HuH-7 (cell line): ENCODE measurements at regions not wholly inside any gene's neighbourhood (a gene's known extent, or its start where the extent isn't known, plus 50 kb on each side); places are given as distances from the start of the nearest gene placed in this dataset.

Experiments used
- DNase-seq: peaks from one replicate; pipeline ENCODE4 v3.0.0; 2011; ENCODE audit warnings: low spot score

DNA sequence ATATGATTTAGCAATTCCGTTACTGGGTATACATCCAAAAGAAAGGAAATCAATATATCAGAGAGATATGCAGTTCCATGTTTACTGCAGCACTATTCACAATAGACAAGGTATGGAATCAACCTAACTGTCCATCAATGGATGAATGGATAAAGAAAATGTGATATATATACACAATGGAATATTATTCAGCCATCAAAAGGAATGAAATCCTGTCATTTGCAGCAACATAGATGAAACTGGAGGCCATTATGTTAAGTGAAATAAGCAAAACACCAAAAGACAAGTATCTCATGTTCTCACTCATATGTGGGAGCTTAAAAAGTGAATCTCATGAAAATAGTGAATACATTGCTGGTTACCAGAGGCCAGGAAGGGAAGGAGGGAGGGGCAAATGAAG is 390.8 kb downstream of the ZFHX3 start:
- no peak for DNase-seq

DNA sequence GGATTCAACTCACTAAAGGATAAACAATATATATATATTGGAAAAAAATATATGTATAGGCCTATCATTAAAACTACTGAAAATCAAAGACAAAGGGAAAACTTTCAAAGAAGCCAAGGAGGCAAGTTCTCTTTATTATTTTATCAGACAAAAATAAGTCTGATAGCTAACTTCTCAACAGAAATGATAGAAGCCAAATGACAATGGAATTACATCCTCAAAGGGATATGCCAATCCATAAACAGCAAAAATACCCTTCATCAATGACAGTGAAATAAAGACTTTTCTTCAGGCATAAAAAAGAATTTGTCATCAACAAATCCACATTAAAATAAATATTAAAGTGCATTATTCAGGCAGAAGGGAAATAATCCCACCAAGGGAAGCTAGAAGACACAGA is 393.4 kb downstream of the ZFHX3 start:
- no peak for DNase-seq

DNA sequence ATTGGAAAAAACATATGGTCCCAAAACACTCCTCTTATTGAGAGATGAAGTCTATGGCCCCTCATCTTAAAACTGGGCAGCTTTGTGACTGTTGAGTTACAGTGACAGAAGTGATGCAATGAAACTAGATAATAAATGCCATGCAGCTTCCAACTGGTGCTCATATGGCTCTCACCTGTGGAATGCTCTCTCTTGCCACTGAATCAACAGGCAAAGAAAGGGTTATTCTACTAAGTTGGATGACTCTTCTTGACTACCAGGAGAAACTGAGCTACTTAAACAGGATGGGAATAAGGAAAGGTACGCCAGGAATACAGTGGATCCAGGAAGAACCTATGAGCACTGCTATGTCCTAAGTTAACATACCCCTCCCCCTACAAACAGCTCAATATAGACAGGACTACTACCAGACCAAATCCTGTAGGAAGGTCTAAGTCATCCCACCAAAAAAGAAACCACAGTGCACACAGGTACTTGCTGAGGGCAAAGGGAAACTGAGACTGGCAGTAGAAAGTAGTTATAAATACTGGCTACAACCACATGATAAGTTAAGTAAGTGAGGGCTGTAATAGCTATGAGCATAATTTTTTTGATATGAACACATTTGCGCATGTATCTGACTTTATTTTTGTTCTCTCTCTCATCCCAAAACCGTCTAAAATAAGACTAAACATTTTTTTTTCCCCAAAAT is 398.5 kb downstream of the ZFHX3 start:
- DNase-seq: no peak

DNA sequence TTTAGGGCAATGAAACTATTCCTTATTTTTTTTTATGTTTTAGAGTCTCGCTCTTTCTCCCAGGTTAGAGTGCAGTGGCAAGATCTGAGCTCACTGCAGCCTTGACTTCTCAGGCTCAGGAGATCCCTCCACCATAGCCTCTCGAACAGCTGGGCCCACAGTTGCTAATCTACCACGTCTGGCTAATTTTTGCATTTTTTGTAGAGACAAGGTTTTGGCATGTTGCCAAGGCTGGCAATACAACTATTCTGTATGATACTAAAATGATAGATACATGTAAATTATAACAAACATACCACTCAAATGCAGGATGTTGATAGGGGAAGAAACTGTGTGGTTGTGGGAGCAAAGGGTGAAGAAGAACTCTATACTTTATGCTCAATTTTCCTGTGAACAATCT is 401.3 kb downstream of the ZFHX3 start:
- DNase-seq: no peak

DNA sequence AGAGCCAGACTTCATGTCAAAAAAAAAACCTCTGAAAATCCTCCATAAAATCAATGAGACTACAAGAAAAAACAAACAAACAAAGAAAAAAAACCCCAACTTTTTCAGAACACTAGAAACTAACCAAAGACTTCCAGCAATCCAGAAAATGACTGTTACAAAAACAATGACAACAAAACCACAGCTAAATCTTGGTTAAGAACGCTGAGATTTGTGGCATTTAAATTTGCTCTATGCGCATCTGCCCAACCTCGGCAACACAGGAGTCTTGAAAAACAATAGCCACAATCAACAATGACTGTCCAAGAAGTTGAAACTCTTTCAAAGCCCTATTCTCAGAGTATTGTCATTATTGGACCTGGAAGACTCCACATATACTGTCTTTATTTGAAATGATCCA is 402.4 kb downstream of the ZFHX3 start:
- DNase-seq: no peak

DNA sequence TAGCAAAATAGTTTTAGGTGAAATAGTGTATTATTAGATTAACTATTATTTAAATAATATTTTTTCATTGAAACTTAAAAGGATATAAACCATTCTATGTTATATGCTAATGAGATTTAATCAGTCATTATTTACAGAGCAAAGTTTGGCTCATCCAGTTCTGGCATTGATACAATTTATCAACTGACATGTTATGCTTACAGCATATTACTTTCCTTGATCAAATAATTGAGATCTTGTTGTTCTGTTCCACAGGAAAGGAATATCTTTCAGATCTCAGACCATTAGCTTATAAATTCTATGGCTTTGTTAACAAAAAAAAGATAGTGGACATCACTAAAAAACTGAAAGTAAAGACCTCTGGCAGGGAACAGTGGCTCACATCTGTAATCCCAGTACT is 403.0 kb downstream of the ZFHX3 start:
- DNase-seq: no peak

DNA sequence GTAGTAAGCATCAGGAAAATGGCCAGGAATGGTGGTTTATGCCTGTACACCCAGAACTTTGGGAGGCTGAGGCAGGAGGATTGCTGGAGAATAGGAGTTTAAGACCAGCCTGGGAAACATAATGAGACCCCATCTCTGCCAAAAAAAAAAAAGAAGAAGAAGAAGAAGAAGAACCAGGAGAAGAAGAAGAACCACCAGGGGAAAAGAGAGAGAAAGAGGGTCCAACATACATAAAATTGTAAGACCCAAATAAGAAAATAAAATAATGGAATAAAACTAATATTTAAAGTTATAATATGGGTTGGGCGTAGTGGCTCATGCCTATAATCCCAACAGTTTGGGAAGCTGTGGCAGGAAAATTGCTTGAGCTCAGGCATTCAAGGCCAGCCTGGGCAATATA is 408.4 kb downstream of the ZFHX3 start:
- DNase-seq: no peak

DNA sequence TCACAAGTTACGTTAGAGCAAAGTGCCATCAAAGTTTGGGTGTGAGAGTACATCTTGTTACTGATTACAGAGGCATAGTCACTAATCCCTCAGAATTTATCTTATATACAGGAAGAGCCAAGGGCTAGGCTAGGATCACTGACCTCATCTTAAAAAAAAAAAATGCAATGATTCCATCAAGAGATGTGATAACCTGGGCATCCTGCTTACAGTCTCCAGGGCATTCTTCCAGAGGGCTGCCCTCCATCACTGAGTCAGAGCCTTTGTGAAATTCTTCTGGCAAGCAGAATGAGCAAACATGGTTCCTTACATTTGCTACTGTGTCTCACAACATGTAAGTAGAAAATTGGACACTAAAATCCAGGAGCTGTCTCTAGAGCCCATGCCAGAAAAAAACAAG is 410.6 kb downstream of the ZFHX3 start:
- no peak for DNase-seq

DNA sequence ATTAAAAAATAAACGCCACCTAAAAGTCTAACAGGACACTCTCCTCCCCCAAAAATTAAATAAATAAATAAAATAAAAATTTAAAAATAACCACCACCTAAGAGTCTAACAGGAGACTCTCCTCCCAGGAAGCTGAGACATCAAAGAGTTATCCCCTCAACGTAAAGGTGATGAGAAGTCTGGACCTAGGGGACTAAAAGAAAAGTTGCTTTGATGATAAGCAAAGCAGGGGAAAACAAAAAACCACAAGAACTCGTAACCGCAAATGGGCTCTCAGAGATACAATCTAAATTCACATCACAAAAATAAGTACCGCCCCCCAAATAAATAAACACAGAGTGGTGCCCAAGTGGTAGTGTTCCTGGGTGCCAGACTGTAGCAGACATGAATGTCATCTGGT is 412.2 kb downstream of the ZFHX3 start:
- DNase-seq: no peak

DNA sequence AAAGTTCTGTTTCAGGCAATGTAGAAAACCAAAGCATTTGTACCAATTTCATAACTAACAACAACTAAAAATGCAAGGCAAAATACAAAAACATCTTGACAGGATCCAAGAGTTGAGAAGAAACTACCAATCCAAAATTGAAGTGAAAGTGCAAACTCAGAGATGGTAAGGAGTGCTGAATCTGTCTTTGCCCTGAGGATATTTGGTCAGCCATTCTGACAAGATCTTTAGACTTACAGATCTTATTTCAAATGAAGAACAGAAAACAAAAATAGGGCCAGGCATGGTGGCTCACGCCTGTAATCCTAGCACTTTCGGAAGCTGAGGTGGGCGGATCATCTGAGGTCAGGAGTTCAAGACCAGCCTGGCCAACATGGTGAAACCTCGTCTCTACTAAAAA is 412.8 kb downstream of the ZFHX3 start:
- no peak for DNase-seq

DNA sequence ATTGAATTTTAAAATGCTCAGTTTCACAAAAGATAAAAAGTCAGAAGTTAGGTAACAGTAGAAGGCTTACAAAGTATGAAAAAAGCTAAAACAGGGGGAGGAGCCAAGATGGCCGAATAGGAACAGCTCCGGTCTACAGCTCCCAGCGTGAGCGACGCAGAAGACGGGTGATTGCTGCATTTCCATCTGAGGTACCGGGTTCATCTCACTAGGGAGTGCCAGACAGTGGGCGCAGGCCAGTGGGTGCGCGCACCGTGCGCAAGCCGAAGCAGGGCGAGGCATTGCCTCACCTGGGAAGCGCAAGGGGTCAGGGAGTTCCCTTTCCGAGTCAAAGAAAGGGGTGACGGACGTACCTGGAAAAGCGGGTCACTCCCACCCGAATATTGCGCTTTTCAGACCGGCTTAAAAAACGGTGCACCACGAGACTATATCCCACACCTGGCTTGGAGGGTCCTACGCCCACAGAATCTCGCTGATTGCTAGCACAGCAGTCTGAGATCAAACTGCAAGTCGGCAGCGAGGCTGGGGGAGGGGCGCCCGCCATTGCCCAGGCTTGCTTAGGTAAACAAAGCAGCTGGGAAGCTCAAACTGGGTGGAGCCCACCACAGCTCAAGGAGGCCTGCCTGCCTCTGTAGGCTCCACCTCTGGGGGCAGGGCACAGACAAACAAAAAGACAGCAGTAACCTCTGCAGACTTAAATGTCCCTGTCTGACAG is 420.6 kb downstream of the ZFHX3 start:
- DNase-seq: peak; percentile 23

DNA sequence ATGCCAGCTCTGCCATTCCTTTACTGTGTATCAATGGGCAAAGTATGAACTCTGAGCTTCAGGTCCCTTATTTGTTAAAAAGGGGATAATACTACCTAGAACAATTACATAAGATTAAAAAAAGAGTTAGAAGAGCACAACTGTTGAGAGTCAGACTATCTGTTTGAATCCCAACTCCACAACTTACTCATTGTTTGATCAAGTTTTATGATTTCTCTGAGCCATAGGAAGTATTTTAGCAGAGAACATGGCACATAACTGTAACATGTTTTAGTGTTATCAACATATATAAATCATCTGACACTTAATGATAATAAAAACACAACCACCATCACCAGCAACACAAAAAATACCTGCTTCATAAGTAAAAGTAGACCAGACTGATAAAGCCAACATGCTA is 421.3 kb downstream of the ZFHX3 start:
- DNase-seq: no peak

DNA sequence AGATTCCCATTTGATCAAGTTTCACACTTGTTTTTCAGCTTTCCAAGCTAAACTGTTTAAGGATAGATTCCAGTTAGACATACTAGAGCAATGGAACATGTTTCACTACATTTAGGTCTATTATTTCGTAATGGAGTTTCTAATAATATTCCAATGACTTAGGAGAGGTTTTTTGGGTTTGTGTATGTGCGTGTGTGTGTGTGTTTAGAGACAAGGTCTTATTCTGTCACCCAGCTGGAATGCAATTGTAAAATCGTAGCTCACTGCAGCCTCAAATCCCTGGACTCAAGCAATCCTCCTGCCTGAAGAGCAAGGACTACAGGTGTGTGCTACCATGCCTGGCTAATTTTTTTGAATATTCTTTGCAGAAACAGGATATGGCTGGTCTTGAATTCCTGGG is 426.3 kb downstream of the ZFHX3 start:
- no peak for DNase-seq

DNA sequence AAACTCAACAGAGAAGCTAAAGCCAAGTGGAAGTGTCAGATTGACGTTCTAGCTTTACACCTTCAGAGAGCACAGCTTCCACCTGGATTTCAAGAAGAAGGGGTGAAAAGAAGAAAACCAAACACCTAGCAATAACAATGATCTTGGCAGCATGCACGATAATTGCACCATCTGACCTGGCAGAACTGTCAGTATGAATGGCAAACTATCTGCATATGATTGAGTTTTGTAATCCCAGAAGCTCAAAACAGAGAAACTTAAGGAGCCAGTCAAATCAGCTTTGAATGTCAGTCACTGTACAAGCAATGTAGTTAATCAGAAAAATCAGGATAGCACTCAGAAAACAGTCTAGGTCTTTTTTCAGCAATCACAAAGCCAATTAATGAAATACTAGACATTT is 427.1 kb downstream of the ZFHX3 start:
- DNase-seq: no peak

DNA sequence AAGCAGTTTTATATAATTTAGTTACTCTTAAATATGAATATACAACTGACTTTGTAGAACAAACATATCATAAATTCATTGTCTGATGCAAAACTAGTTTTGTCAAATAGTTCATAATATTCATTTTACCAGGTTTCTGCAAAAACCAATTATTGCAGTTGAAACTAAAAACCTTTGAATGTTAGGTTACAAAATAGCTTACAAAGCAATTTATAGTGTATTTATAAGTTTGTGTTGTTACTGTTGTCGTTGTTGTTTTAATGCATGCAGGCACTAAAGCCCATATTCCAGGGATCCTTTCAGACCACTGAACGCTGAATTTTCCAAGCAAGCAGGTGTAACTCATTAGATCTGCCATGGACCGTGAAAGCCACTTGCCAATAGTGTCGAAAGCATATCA is 427.6 kb downstream of the ZFHX3 start:
- no peak for DNase-seq

DNA sequence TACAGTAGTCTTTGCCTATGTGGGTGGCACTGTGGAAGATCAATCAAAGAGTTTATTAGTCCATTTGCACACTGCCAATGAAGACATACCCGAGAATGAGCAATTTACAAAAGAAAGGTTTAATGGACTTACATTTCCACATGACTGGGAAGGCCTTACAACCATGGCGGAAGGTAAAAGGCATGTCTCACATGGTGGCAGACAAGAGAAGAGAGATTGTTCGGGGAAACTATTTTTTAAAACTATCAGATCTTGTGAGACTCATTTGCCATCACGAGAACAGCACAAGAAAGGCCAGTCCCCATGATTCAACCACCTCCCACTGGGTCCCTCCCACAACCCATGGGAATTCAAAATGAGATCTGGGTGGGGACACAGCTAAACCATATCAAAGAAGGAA is 432.1 kb downstream of the ZFHX3 start:
- DNase-seq: no peak

DNA sequence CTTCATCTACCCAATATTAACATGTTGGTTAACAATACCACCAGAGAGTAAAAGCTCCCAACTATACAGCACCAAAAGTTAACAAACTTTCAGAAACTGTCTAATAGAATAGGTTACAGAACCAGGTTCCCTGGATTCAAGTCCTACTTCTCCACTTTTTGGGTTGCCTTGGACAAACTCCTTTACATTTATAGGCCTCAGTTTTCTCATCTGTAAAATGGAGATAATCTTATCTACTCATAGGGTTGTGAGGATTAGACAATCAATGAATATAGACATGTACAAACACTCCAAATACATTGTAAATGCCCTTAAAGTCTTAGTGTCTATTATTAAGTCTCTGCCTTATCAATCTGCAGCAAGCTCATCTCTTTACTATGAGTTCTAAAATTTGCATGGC is 435.2 kb downstream of the ZFHX3 start:
- no peak for DNase-seq

DNA sequence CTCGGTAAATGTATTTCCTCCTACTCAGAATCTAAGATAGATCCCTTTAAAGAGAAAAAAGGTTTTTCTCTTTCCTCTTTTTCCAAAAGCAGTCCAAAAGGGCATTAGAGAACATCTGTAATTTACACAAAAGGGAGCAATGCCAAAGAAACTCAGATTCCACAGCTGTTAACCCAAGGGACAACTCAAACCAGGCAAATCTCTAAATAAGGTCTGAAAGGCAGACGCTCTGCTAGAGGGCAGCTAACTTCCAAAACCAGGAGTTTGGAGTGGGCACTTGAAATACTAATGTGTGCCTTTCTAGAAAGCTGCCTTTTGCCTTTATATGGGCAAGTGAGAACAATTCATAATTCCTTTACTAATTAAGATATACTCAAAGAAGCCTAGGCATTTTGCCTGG is 435.7 kb downstream of the ZFHX3 start:
- no peak for DNase-seq

DNA sequence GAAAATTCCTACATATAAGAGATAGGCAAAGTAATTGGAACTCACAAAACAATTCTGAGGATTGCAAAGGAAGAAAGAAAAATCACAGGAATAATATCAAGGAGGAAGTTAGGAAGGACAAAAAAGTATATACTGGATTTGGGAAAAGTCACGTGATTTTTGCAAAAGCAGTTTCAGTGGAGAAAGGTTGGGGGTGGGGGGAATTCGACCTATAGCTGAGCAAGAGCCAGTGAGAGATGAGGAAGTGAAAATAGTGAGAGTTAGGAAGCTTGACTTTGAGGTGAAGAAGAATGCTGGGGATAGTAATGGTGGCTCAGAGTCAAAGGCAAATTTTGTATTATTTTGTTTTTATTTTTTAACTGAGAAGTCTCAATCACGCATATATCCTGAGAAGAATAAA is 438.0 kb upstream of the PMFBP1 start:
- DNase-seq: no peak

DNA sequence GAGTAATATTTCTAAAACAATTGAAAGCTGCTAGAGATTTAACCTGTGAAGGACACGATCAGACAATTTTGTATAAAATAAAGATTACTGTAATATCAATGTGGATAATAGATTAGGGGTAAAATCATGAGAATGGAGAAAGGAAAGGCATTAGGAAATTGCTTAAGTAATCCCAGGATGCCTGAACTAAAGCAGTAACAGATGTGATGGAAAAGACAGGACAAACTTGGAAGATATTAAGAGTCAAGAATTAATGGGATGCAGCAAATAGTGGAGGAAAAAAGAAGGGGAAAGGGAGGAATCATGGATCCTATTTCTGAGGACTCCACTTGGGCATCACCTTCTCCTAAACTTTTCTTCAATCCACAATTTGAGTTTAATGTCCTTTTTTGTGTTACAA is 437.1 kb upstream of the PMFBP1 start:
- DNase-seq: no peak

DNA sequence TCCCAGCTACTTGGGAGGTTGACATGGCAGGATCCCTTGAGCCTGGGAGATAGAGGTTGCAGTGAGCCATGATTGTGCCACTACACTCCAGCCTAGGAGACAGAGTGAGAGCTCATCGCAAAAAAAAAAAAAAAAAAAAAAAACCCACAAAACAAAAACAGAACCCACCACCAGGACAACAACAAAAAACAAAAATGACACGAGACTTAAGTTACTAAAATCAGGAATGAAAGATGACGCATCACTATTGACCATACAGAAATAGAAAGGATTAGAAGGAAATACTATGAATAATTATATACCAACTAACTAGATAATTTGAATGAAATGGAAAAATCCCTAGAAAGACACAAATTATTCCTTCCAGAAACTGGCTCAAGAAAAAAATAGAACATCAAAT is 432.4 kb upstream of the PMFBP1 start:
- no peak for DNase-seq

DNA sequence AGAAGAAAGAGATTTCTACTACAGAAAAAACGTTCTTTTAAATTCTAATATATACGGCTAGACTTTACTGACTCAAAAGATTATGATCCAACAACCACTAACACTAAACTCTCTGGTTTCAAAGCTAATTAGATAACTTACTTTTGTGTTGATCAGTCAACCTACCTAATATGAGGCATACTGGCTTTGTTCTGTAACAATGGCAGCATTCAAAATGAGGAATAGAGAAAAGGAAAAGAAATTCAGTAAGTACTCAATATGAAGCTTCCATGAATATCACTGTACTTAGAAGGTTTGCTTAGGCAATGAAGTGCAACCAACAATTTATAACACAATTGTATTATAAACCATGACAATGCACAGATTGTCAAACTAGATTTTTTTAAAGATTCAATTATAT is 430.5 kb upstream of the PMFBP1 start:
- no peak for DNase-seq

DNA sequence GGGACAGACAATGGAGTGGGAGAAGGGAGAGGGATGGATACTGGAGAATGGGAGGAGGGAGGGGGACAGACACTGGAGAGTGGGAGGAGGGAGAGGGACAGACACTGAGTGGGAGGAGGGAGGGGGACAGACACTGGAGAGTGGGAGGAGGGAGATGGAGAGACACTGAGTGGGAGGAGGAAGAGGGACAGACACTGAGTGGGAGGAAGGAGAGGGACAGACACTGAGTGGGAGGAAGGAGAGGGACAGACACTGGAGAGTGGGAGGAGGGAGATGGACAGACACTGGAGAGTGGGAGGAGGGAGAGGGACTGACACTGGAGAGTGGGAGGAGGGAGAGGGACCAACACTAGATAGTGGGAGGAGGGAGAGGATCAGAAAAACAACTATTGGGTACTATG is 426.7 kb upstream of the PMFBP1 start:
- no peak for DNase-seq

DNA sequence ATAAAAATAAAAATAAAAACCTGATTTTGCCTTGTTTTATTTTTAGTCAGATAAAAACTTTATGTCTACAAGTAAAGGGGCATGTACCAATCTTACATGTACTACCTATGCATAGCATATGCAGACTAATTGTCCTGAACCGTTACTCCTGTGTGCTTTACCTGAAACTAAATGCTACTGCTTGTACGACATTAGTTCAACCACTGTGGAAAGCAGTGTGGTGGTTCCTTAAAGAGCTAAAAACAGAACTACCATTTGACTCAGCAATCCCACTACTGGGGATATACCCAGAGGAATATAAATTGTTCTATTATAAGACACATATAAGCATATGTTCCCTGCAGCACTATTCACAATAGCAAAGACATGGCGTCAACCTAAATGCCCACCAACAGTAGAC is 426.0 kb upstream of the PMFBP1 start:
- DNase-seq: no peak
